Chondrocyte (in vitro differentiated cells): ENCODE measurements at regions not wholly inside any gene's neighbourhood (a gene's known extent, or its start where the extent isn't known, plus 50 kb on each side); places are given as distances from the start of the nearest gene placed in this dataset.
"Not testable (repeated sequence)": the region's sequence is repeated elsewhere in the genome, so short reads cannot be mapped to it uniquely, and the experiment has no call there.

Experiments
- DNase-seq: peaks from one replicate; pipeline ENCODE4 v3.0.0; 2021; ENCODE audit warnings: mixed read lengths, low spot score
- H3K27ac Mint-ChIP-seq: one replicate; pipeline ENCODE4 v1.8.0; 2021; ENCODE audit warnings: mild to moderate bottlenecking, moderate library complexity, mixed read lengths; ENCODE audit not compliant: unreplicated experiment
- H3K27me3 Mint-ChIP-seq: 2 replicates; pipeline ENCODE4 v1.8.0; 2021; ENCODE audit warnings: low read depth, mixed read lengths
- H3K36me3 Mint-ChIP-seq: 2 replicates; pipeline ENCODE4 v1.8.0; 2021; ENCODE audit warnings: low read depth, mixed read lengths
- H3K4me1 Mint-ChIP-seq: 2 replicates; pipeline ENCODE4 v1.8.0; 2021; ENCODE audit warnings: low read depth, mild to moderate bottlenecking, mixed read lengths
- H3K4me3 Mint-ChIP-seq: one replicate; pipeline ENCODE4 v1.8.0; 2021; ENCODE audit warnings: mild to moderate bottlenecking, moderate library complexity, mixed read lengths; ENCODE audit not compliant: unreplicated experiment
- H3K9me3 Mint-ChIP-seq: 2 replicates; pipeline ENCODE4 v1.8.0; 2021; ENCODE audit warnings: low read depth, mixed read lengths
- CTCF ChIP-seq: fragments of 200-600 bp; sonication (generic); IDR thresholded peaks from 2 replicates; pipeline ENCODE4 v1.5.0; 2021; ENCODE audit warnings: antibody characterized with exemption, mild to moderate bottlenecking, moderate library complexity

- no peaks in the 10 kb centered on the region for H3K9me3 Mint-ChIP-seq
- no peaks in the 10 kb centered on the region for H3K36me3 Mint-ChIP-seq
- H3K27me3 Mint-ChIP-seq = peaks cover 4% of the 10 kb centered on the region
- no peak for DNase-seq
- no peak overlapping the region for H3K27ac Mint-ChIP-seq
- no peak overlapping the region for H3K4me3 Mint-ChIP-seq
- no peaks in the 10 kb centered on the region for H3K4me1 Mint-ChIP-seq
- TF ChIP-seq CTCF = no peak
These were observed 57.9 kb upstream of the HIVEP3 start for GRCh38 chr1:41976671-41977070.

GRCh38 chr1:41975850-41976569 is 57.3 kb upstream of the HIVEP3 start:
- no peaks in the 10 kb centered on the region for H3K9me3 Mint-ChIP-seq
- H3K4me1 Mint-ChIP-seq = no peaks in the 10 kb centered on the region
- no peak overlapping the region for H3K27ac Mint-ChIP-seq
- no peaks in the 10 kb centered on the region for H3K36me3 Mint-ChIP-seq
- DNase-seq = no peak
- no peak for TF ChIP-seq CTCF
- no peak overlapping the region for H3K4me3 Mint-ChIP-seq
- H3K27me3 Mint-ChIP-seq = peaks cover 4% of the 10 kb centered on the region

- no peak for DNase-seq
These were observed 56.4 kb upstream of the HIVEP3 start for GRCh38 chr1:41975121-41975520.

GRCh38 chr1:41968557-41968956 is 49.8 kb upstream of the HIVEP3 start:
- Mint-ChIP-seq H3K9me3 (peaks cover 27% of the 10 kb centered on the region), H3K27me3 (peaks cover 12% of the 10 kb centered on the region)
- H3K36me3 Mint-ChIP-seq, H3K4me3 Mint-ChIP-seq, H3K27ac Mint-ChIP-seq, DNase-seq, H3K4me1 Mint-ChIP-seq: not testable (repeated sequence)

More at GRCh38 chr1:41975121-41975520, 56.4 kb upstream of the HIVEP3 start:
- H3K27ac Mint-ChIP-seq = no peak overlapping the region
- no peak for TF ChIP-seq CTCF
- H3K27me3 Mint-ChIP-seq = peaks cover 4% of the 10 kb centered on the region
- no peak overlapping the region for H3K4me3 Mint-ChIP-seq
- no peaks in the 10 kb centered on the region for H3K36me3 Mint-ChIP-seq
- no peaks in the 10 kb centered on the region for H3K9me3 Mint-ChIP-seq
- H3K4me1 Mint-ChIP-seq = no peaks in the 10 kb centered on the region
